ENCODE measurements at regions not wholly inside any gene's neighbourhood (a gene's known extent, or its start where the extent isn't known, plus 50 kb on each side); places are given as distances from the start of the nearest gene placed in this dataset.

DNA sequence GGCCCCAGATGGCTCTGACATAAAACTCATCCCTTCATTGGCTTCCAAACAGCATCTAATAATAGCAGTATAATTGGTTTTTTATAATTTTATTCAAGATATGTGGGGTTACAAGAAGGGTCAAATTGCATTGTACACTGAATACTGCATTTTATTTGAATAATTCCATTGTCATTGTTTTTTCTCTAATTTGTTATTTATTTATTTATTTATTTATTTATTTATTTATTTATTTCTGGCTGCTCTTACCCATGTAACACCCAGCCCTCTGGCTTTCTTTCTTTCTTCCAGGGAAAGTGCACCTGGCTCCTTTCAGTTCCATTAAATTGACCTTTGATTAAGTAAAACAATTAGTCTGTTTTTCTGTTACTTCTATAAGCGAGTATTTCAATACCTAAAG, 210.1 kb downstream of the CDH9 start:
- TF ChIP-seq POLR2A (IDR thresholded peaks at IDR 0.05) (no peak), EP300 (IDR thresholded peaks at IDR 0.05) (no peak)
- TF ChIP-seq, protein P1, sequence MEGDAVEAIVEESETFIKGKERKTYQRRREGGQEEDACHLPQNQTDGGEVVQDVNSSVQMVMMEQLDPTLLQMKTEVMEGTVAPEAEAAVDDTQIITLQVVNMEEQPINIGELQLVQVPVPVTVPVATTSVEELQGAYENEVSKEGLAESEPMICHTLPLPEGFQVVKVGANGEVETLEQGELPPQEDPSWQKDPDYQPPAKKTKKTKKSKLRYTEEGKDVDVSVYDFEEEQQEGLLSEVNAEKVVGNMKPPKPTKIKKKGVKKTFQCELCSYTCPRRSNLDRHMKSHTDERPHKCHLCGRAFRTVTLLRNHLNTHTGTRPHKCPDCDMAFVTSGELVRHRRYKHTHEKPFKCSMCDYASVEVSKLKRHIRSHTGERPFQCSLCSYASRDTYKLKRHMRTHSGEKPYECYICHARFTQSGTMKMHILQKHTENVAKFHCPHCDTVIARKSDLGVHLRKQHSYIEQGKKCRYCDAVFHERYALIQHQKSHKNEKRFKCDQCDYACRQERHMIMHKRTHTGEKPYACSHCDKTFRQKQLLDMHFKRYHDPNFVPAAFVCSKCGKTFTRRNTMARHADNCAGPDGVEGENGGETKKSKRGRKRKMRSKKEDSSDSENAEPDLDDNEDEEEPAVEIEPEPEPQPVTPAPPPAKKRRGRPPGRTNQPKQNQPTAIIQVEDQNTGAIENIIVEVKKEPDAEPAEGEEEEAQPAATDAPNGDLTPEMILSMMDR (IDR thresholded peaks at IDR 0.05) = no peak

All from tibial nerve (tissue), 4 donors.